ENCODE measurements at regions not wholly inside any gene's neighbourhood (a gene's known extent, or its start where the extent isn't known, plus 50 kb on each side); places are given as distances from the start of the nearest gene placed in this dataset.

- H3K4me3 ChIP-seq (ENCODE audit: severe bottlenecking), result no peak overlapping the region
- H3K4me1 ChIP-seq (ENCODE audit: insufficient read depth, poor library complexity, severe bottlenecking), result no peaks in the 10 kb centered on the region
- H3K27me3 ChIP-seq (ENCODE audit: insufficient read depth, poor library complexity, severe bottlenecking), result no peaks in the 10 kb centered on the region
- no peak for TF ChIP-seq CTCF (IDR thresholded peaks at IDR 0.05; ENCODE audit: poor library complexity, severe bottlenecking)
- no peak overlapping the region for H3K27ac ChIP-seq (ENCODE audit: poor library complexity, severe bottlenecking)
- H3K36me3 ChIP-seq (ENCODE audit: low read depth), result peaks cover 51% of the 10 kb centered on the region
- H3K9me3 ChIP-seq (ENCODE audit: severe bottlenecking), result no peaks in the 10 kb centered on the region
- DNase-seq (ENCODE audit: low spot score), result no peak
- peak; percentile 44; the same call in 2 of the 3 replicates for ATAC-seq (ENCODE audit: low read depth)
These were observed 100.9 kb downstream of the NCOR2 start for GRCh38 chr12:124466216-124467128.

- Histone ChIP-seq H3K4me3 (ENCODE audit: severe bottlenecking) (no peak overlapping the region), H3K9me3 (ENCODE audit: severe bottlenecking) (no peaks in the 10 kb centered on the region), H3K27me3 (ENCODE audit: insufficient read depth, poor library complexity, severe bottlenecking) (no peaks in the 10 kb centered on the region), H3K4me1 (ENCODE audit: insufficient read depth, poor library complexity, severe bottlenecking) (no peaks in the 10 kb centered on the region), H3K36me3 (ENCODE audit: low read depth) (peaks cover 49% of the 10 kb centered on the region), H3K27ac (ENCODE audit: poor library complexity, severe bottlenecking) (no peak overlapping the region)
- DNase-seq (ENCODE audit: low spot score), result no peak
- ATAC-seq (ENCODE audit: low read depth), result no peak
- no peak for TF ChIP-seq CTCF (IDR thresholded peaks at IDR 0.05; ENCODE audit: poor library complexity, severe bottlenecking)
These were observed 101.9 kb downstream of the NCOR2 start for GRCh38 chr12:124465473-124465872.

GRCh38 chr12:124464830-124465229, 102.6 kb downstream of the NCOR2 start:
- Histone ChIP-seq H3K4me3 (ENCODE audit: severe bottlenecking) (no peak overlapping the region), H3K36me3 (ENCODE audit: low read depth) (peaks cover 46% of the 10 kb centered on the region)
- ATAC-seq (ENCODE audit: low read depth), result no peak

GRCh38 chr12:124464062-124464461, 103.3 kb downstream of the NCOR2 start:
- H3K4me1 ChIP-seq (ENCODE audit: insufficient read depth, poor library complexity, severe bottlenecking), result no peaks in the 10 kb centered on the region
- no peak for TF ChIP-seq CTCF (IDR thresholded peaks at IDR 0.05; ENCODE audit: poor library complexity, severe bottlenecking)
- ATAC-seq (ENCODE audit: low read depth), result no peak
- no peak overlapping the region for H3K27ac ChIP-seq (ENCODE audit: poor library complexity, severe bottlenecking)
- no peaks in the 10 kb centered on the region for H3K9me3 ChIP-seq (ENCODE audit: severe bottlenecking)
- no peak for DNase-seq (ENCODE audit: low spot score)
- peaks cover 39% of the 10 kb centered on the region for H3K36me3 ChIP-seq (ENCODE audit: low read depth)
- H3K4me3 ChIP-seq (ENCODE audit: severe bottlenecking), result no peak overlapping the region
- no peaks in the 10 kb centered on the region for H3K27me3 ChIP-seq (ENCODE audit: insufficient read depth, poor library complexity, severe bottlenecking)

More at GRCh38 chr12:124464830-124465229, 102.6 kb downstream of the NCOR2 start:
- no peak for TF ChIP-seq CTCF (IDR thresholded peaks at IDR 0.05; ENCODE audit: poor library complexity, severe bottlenecking)
- Histone ChIP-seq H3K9me3 (ENCODE audit: severe bottlenecking) (no peaks in the 10 kb centered on the region), H3K27ac (ENCODE audit: poor library complexity, severe bottlenecking) (no peak overlapping the region), H3K27me3 (ENCODE audit: insufficient read depth, poor library complexity, severe bottlenecking) (no peaks in the 10 kb centered on the region), H3K4me1 (ENCODE audit: insufficient read depth, poor library complexity, severe bottlenecking) (no peaks in the 10 kb centered on the region)
- no peak for DNase-seq (ENCODE audit: low spot score)

Measured in RWPE2 (cell line).